Lung (tissue), 11 donors: ENCODE measurements at regions not wholly inside any gene's neighbourhood (a gene's known extent, or its start where the extent isn't known, plus 50 kb on each side); places are given as distances from the start of the nearest gene placed in this dataset.

Source experiments
- ATAC-seq: fragments of 200-7000 bp; cut with Tn5 transposase; one replicate; pipeline ENCODE4 v1.9.1; 2020; ENCODE audit warnings: moderate number of reproducible peaks; ENCODE audit not compliant: insufficient read depth, low FRiP score
- DNase-seq, 3 donors: peaks; one replicate each; pipeline ENCODE4 v3.0.0-alpha.2; 2013 to 2017
- H3K27ac ChIP-seq, 2 donors: one replicate each; pipeline ENCODE4 v1.5.1; 2013; ENCODE audit warnings: mild to moderate bottlenecking in 2 of 2, moderate library complexity in 2 of 2, control low read depth in 1 of 2, inconsistent platforms in 1 of 2, low read depth in 1 of 2, low read length in 1 of 2
- H3K27me3 ChIP-seq, 3 donors: one replicate each; pipeline ENCODE4 v1.5.1; 2013; ENCODE audit warnings: low read length in 2 of 3; ENCODE audit not compliant: control insufficient read depth in 3 of 3, insufficient read depth in 3 of 3
- H3K36me3 ChIP-seq, 4 donors: one replicate each; pipeline ENCODE4 v1.5.1; 2013; ENCODE audit warnings: low read length in 4 of 4, mild to moderate bottlenecking in 1 of 4, moderate library complexity in 1 of 4; ENCODE audit not compliant: control insufficient read depth in 4 of 4, insufficient read depth in 4 of 4
- H3K4me1 ChIP-seq, 5 donors: one replicate each; pipeline ENCODE4 v1.5.1; 2013; ENCODE audit warnings: low read length in 5 of 5, mild to moderate bottlenecking in 2 of 5, moderate library complexity in 1 of 5; ENCODE audit not compliant: control insufficient read depth in 5 of 5, insufficient read depth in 5 of 5
- H3K4me3 ChIP-seq: one replicate; pipeline ENCODE4 v1.5.1; 2013; ENCODE audit warnings: mild to moderate bottlenecking, control low read depth, moderate library complexity
- H3K9ac ChIP-seq, 2 donors: one replicate each; pipeline ENCODE4 v1.5.1; 2013; ENCODE audit warnings: low read length in 2 of 2, control low read depth in 1 of 2; ENCODE audit not compliant: insufficient read depth in 1 of 2
- H3K9me3 ChIP-seq, 4 donors: one replicate each; pipeline ENCODE4 v1.5.1; 2013; ENCODE audit warnings: low read length in 3 of 4, mild to moderate bottlenecking in 1 of 4, moderate library complexity in 1 of 4; ENCODE audit not compliant: control insufficient read depth in 4 of 4, insufficient read depth in 3 of 4
- CTCF ChIP-seq: IDR thresholded peaks from 2 replicates; pipeline ENCODE4 v1.5.1; 2012; ENCODE audit warnings: mild to moderate bottlenecking; ENCODE audit errors: control extremely low read depth, extremely low read depth
- WGBS, 2 donors: extraction: QIAGEN DNeasy Blood & Tissue Kit; methylation state at CpG; one replicate each; pipeline ENCODE4 v1.1.7; 2013; 5-methylcytosine and 5-hydroxymethylcytosine counted together
- donor health status: control.
- donor health status: control.
- donor health status: Bipolar disorder and iron deficiency.
- donor health status: healthy.
- donor health status: DM: yes; HTN: yes; CAD: no.

GRCh38 chr7:12968836-12969422 is 281.5 kb downstream of the ARL4A start:
- no peak for TF ChIP-seq CTCF
- no peaks in the 10 kb centered on the region for H3K27me3 ChIP-seq
- no peaks in the 10 kb centered on the region for H3K9me3 ChIP-seq
- WGBS, 2 donors = 79 to 87% methylated on average over 4 of the region's 4 CpGs
- no peaks in the 10 kb centered on the region for H3K36me3 ChIP-seq
- ATAC-seq (no peak), DNase-seq (no peak)
- H3K4me3 ChIP-seq = no peak overlapping the region
- H3K27ac ChIP-seq = no peak overlapping the region
- H3K9ac ChIP-seq = no peak overlapping the region
- H3K4me1 ChIP-seq = no peaks in the 10 kb centered on the region

GRCh38 chr7:12970626-12971025 is 283.2 kb downstream of the ARL4A start:
- Histone ChIP-seq H3K9ac (no peak overlapping the region), H3K27me3 (no peaks in the 10 kb centered on the region), H3K36me3 (no peaks in the 10 kb centered on the region), H3K27ac (no peak overlapping the region), H3K4me3 (no peak overlapping the region), H3K9me3 (no peaks in the 10 kb centered on the region), H3K4me1 (no peaks in the 10 kb centered on the region)
- 87 to 89% methylated on average over 2 of the region's 2 CpGs for WGBS, 2 donors
- ATAC-seq (no peak), DNase-seq (no peak)
- TF ChIP-seq CTCF = no peak

GRCh38 chr7:12974451-12975166 is 287.2 kb downstream of the ARL4A start:
- Histone ChIP-seq H3K9ac (no peak overlapping the region), H3K4me3 (no peak overlapping the region), H3K36me3 (no peaks in the 10 kb centered on the region), H3K4me1 (no peaks in the 10 kb centered on the region), H3K9me3 (no peaks in the 10 kb centered on the region), H3K27ac (no peak overlapping the region), H3K27me3 (no peaks in the 10 kb centered on the region)
- DNase-seq (no peak), ATAC-seq (no peak)
- WGBS, 2 donors = 82 to 86% methylated on average over 5 of the region's 5 CpGs
- TF ChIP-seq CTCF = no peak
